ENCODE measurements at regions not wholly inside any gene's neighbourhood (a gene's known extent, or its start where the extent isn't known, plus 50 kb on each side); places are given as distances from the start of the nearest gene placed in this dataset.

GRCh38 chr17:34837876-34838478 lies 123.3 kb downstream of the CCT6B start:
- TF ChIP-seq ZMYM4 (CRISPR knock-in tag; IDR thresholded peaks at IDR 0.05) (no peak), DPF2 (CRISPR knock-in tag; IDR thresholded peaks at IDR 0.05; ENCODE audit: borderline replicate concordance, low read depth) (no peak), ZNF136 (CRISPR knock-in tag; IDR thresholded peaks at IDR 0.05; ENCODE audit: low read depth) (no peak), ZNF549 (CRISPR knock-in tag; IDR thresholded peaks at IDR 0.05) (no peak), SNAPC2 (CRISPR knock-in tag; IDR thresholded peaks at IDR 0.05) (no peak), ZNF652 (CRISPR knock-in tag; IDR thresholded peaks at IDR 0.05; ENCODE audit: borderline replicate concordance, low read depth) (no peak), ZXDC (CRISPR knock-in tag; IDR thresholded peaks at IDR 0.05) (no peak), SP1 (IDR thresholded peaks at IDR 0.05) (no peak), SP1 (CRISPR knock-in tag; IDR thresholded peaks at IDR 0.05) (no peak), SRSF4 (IDR thresholded peaks at IDR 0.05; ENCODE audit: low read depth, low read length, poor library complexity, severe bottlenecking) (no peak), SMAD3 (CRISPR knock-in tag; IDR thresholded peaks at IDR 0.05) (no peak)
- TF ChIP-seq, protein P1, sequence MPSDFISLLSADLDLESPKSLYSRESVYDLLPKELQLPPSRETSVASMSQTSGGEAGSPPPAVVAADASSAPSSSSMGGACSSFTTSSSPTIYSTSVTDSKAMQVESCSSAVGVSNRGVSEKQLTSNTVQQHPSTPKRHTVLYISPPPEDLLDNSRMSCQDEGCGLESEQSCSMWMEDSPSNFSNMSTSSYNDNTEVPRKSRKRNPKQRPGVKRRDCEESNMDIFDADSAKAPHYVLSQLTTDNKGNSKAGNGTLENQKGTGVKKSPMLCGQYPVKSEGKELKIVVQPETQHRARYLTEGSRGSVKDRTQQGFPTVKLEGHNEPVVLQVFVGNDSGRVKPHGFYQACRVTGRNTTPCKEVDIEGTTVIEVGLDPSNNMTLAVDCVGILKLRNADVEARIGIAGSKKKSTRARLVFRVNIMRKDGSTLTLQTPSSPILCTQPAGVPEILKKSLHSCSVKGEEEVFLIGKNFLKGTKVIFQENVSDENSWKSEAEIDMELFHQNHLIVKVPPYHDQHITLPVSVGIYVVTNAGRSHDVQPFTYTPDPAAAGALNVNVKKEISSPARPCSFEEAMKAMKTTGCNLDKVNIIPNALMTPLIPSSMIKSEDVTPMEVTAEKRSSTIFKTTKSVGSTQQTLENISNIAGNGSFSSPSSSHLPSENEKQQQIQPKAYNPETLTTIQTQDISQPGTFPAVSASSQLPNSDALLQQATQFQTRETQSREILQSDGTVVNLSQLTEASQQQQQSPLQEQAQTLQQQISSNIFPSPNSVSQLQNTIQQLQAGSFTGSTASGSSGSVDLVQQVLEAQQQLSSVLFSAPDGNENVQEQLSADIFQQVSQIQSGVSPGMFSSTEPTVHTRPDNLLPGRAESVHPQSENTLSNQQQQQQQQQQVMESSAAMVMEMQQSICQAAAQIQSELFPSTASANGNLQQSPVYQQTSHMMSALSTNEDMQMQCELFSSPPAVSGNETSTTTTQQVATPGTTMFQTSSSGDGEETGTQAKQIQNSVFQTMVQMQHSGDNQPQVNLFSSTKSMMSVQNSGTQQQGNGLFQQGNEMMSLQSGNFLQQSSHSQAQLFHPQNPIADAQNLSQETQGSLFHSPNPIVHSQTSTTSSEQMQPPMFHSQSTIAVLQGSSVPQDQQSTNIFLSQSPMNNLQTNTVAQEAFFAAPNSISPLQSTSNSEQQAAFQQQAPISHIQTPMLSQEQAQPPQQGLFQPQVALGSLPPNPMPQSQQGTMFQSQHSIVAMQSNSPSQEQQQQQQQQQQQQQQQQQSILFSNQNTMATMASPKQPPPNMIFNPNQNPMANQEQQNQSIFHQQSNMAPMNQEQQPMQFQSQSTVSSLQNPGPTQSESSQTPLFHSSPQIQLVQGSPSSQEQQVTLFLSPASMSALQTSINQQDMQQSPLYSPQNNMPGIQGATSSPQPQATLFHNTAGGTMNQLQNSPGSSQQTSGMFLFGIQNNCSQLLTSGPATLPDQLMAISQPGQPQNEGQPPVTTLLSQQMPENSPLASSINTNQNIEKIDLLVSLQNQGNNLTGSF (CRISPR knock-in tag; IDR thresholded peaks at IDR 0.05): no peak
- ATAC-seq (no peak), DNase-seq (ENCODE audit: low spot score) (no peak), FAIRE-seq (no peak)
- H3K4me2 ChIP-seq (ENCODE audit: low read depth, low read length): no peak overlapping the region
- H3K9me3 ChIP-seq (ENCODE audit: low read length): no peaks in the 10 kb centered on the region
- H3K27ac ChIP-seq (ENCODE audit: extremely low read length, insufficient read depth, low read length): no peak overlapping the region
- in situ Hi-C loops (cut with HindIII; ENCODE audit: extremely low pct_ligation_motif_present, low pct_unique_long_range_greater_than_20kb) (no loop called here), intact Hi-C loops (cut with micrococcal nuclease; ENCODE audit: unreplicated experiment) (no loop called here)
- 19% methylated on average over 12 of the region's 14 CpGs for WGBS (ENCODE audit: low lambda C conversion rate)
- H3K9ac ChIP-seq (ENCODE audit: insufficient read depth, low read depth, low read length): no peak overlapping the region
- H3K27me3 ChIP-seq (ENCODE audit: control insufficient read depth in 1 of 2, insufficient read depth in 2 of 2, low read length in 2 of 2): peaks cover 1 to 6% of the 10 kb centered on the region in 2 experiments; a peak in 2 of 5 replicates
- no peaks in the 10 kb centered on the region for H3K36me3 ChIP-seq (replicated peaks in 1 of 2; ENCODE audit: control insufficient read depth in 1 of 2, insufficient read depth in 2 of 2, low read length in 2 of 2)
- POLR2A ChIA-PET: no interaction called here
- no peak overlapping the region for H2AFZ ChIP-seq (ENCODE audit: low read length)
- H4K20me1 ChIP-seq (ENCODE audit: insufficient read depth, low read length): no peaks in the 10 kb centered on the region
- H3K4me1 ChIP-seq (ENCODE audit: insufficient read depth, low read length): no peaks in the 10 kb centered on the region
- H3K79me2 ChIP-seq (ENCODE audit: insufficient read depth, low read length): no peaks in the 10 kb centered on the region
- BruUV-seq (replicated peaks): no TSS peak
- CTCF ChIA-PET (ENCODE audit: low intra/inter-chr PET ratio, low total read pairs): no interaction called here
- H3K4me3 ChIP-seq (replicated peaks in 1 of 3; ENCODE audit: insufficient read depth in 1 of 3, low read depth in 2 of 3, low read length in 3 of 3): no peak overlapping the region
